Astrocyte of the hippocampus (primary cell): ENCODE measurements at regions not wholly inside any gene's neighbourhood (a gene's known extent, or its start where the extent isn't known, plus 50 kb on each side); places are given as distances from the start of the nearest gene placed in this dataset.

ENCODE experiments used
- DNase-seq: peaks from one replicate; pipeline ENCODE4 v3.0.0; 2011; ENCODE audit warnings: low read depth, low spot score

DNA sequence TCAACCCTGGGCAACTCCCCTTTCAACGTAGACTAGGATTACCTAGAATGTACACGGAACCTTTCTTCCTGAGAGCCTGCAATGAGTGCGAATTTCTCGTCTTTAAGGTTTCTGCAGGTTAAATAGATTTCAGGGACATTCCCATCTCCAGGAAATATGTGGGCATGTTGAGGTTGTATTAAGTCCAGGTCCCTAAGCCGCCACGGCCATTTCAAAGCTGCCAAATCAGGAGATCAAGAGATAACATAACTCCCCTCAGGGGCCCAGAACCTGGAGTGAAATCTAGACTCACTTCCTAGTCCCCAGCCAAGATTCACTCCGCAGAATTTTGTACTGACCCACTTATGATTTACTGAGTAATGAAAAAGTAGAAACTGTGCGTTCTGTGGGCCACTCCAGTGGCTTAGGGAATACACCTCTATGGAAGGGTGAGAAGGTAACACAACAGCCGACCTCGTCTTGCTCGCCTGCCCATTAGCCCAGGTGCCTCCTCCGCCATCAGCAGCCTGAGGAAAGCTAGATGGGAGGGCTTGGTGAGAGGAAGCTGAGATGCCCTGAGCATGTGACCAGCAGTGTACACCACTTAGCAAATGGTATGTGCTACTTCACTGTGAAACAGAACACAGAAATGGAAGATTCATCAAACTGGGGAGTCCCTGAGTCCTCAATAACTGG lies 98.5 kb upstream of the SOX1 start:
- no peak for DNase-seq

- DNase-seq = no peak
Measured at GRCh38 chr13:111969551-111970135, 97.3 kb upstream of the SOX1 start.

DNA sequence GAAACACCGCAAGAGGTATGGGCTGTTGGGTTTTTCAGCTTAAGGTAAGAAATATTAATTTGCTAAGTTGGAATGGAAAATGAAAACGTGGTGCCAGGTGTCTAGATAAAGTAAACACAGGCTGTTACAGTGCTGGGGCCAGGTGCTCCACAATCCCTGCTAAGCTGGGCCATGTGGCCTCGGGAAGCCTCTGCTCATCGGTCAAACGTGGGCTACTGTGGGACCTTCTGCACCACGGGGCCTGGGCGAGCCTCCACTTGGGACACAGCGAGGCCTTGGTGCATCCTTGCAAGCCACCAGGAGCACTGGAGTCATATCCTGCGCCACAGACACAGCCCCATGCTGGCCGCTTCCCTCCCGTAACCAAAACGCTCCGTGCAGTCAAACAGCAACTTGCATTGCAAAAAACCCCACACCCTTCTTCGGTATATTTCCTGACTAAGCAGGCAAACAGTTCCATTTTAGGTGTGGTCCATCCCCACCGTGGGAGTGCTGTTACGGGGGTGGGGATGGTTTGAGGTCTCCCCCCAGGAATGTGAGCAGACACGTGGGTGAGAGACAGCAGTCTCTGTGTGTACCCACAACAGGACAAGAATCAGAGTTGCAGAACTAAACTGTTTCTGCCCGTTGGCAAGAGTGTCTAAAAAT lies 96.3 kb upstream of the SOX1 start:
- no peak for DNase-seq

DNA sequence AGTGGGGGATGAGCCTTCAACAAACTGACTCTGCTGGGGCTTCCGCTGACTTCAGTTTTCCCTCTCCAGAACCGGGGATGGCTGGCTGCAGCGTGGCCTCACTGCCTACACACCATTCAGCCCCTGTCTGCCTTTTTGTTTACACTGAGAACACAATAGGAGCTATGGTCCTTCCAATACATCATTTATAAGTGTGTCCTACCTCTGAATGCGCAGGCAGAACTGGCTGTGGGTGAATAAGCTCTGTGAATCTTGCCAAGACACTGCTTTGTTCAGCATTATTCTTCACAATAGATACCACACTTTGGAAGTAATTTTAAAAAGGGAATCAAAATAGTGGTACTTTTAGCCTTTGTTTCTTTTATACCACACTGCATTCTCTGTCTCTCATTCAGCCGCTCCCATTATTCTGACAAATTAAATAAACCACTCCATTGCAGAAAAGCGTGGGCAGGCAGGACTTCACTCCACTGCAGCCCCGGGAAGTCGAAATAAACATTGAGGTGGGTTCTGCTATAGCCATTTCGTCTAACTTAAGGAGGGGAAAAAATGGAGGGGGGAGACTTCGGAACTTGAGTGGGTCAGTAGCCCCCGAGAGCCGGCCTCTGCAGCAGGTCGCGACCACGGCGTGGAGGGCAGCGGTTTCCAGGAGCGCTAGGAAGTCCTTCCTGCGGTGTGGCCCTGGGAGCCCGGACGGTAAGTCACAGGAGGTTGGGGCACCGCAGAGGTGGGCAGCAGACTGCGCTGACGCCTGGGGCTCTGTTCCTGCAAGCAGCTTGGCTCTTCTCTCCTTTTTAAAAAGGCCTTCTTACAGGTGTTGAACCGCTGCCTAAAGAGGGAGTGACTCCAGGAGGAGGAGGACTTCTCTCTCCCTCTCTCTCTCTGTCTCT lies 94.8 kb upstream of the SOX1 start:
- no peak for DNase-seq

DNA sequence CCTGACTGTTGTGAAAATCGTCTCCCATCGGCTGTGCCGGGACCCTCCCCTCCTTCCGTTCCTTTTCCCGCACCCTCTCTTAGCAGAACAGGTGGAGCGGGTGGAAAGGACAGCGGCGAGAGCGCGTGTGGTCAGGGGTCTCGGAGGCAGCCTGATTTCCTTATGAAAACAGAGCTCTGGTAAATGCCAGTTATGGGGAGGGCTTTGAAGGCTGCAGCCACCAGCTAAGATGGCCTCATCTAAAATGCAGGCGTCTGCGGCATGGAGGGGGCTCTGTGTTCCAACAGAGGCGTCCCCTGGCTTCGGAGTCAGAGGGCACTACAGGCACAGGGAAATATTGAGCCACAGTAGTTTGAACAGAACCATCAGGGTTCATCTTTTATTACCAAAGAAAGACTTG lies 93.8 kb upstream of the SOX1 start:
- DNase-seq = no peak

GRCh38 chr13:111973605-111974340 lies 93.2 kb upstream of the SOX1 start:
- no peak for DNase-seq

DNA sequence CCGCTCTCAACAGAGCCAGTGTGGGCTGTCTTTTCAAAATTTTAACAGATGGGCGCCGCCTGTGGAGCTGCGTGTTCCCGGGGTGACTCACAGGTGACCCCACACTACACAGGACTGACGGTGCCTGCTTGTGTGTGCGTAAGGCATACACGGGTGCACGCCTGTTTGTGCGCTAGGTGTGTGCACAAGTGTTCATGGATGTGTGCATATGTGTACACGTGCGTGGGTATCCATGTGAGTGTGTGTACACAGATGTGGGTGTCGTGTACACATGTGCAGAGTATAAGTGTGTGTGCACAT lies 92.7 kb upstream of the SOX1 start:
- no peak for DNase-seq

DNA sequence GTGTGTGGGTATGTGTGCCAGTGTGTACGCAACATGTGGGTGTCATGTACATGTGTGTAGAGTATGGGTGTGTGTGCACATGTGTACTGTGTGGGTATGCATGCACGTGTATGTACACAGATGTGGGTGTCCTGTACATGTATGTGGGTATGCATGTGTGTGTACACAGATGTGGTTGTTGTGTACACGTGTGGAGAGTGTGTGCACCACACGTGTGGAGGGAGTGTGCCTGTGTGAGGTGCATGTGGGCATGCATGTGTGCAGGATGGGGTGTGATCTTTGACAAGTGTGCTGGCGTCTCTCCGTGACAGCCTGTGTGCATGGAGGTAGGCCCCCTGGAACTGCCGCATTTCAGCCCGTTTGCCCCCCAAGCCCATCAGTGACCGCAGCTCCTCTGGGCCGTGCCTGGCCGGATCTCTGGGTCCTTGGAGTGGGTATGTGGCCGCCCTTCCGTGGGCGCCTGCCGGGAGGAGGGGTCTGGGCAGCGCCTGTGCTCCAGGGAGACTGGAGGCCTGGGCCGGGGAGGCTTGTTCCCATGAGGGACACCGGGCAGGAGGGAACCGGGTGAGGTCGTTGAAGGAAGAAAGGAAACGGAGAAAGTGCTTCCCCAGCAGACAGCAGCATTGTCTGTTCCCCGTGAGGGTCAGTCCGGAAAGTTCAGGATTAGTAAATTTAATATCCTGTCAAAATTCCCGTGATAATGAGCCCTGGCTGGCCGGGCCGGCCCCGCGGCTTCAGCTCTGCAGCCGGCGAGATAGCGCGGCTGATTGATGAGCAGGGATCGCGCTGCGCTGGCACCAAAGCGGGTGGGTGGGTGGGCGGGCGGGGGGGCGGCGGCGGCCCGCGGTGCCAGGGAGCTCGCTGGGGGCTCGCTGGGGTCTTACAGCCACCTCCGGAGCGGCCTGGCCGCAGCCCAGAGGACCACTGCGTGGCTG lies 91.1 kb upstream of the SOX1 start:
- no peak for DNase-seq

- DNase-seq = no peak
Measured at GRCh38 chr13:111976474-111977178, 90.3 kb upstream of the SOX1 start.

DNA sequence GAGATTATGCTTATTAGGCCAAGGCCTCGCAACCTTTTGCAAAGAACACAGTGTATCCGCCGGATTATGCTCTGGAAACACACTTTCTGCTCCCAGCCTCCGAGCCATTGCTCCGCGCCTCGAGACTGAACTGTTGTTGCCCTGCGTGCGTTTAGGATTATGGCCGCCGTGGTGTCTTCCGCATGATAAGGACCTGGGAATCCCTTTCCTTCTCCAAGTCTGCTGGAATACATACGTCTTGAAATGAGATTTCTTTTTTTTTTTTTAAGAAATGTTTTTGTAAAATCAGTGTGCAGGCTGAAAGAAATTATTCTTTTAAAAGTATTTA lies 89.8 kb upstream of the SOX1 start:
- no peak for DNase-seq

DNA sequence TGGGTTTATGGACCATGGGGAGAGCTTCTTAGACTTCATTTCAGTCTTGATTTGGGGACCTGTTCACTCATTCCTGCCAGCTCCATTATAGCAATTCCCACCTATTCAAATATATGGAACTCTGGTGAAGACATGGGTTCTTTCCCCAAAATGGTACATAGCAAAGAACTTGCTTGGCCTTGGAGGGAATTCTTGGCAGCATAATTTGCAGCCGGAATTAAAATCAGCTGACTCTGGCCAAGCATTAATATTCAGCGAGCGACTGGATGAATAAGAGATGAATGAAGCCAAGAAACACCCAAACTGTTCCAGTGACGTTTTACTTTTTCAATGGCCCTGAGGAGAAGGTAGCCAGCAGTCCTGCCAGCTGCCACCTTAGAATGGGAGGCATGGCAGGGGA lies 88.4 kb upstream of the SOX1 start:
- DNase-seq = no peak

GRCh38 chr13:111980146-111980929 lies 86.6 kb upstream of the SOX1 start:
- DNase-seq = no peak

DNA sequence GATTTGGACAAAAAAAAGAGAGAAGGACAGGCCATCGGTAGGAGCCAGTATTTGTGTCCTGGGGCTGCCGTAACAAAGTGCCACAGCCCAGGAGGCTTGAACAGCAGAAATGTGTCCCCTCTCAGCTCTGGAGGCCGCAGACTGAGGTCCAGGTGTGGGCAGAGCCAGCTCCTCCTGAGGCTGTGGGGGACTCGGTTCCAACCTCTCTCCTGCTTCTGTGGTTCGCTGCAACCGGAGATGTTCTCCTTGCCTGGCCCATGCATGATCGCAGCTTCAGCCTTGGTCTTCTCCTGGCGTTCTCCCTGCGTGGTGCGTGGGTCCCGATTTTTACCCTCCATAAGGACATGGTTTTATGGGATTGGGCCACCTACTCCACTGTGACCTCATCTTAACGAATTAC lies 85.9 kb upstream of the SOX1 start:
- DNase-seq = no peak

- DNase-seq = no peak
Measured at GRCh38 chr13:111981446-111982165, 85.3 kb upstream of the SOX1 start.

DNA sequence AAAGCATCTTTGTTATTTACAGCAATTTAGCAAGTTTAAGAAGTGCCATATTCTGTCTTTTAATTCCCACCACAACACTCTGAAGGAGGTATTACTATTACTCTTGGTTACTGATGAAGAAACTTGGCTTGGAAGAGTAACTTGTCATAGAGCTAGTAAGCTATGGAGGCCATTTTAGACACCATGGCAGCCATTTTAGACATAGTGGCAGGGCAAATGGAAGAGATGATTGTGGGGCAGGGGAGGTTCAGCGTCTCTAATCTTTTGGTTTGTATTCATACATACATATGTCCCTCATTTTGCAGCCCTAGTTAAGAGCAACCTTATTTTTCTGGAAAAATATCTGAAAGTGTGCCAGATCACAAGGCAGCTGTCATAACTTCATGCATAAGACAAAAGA lies 82.6 kb upstream of the SOX1 start:
- DNase-seq = no peak

- DNase-seq = no peak
Measured at GRCh38 chr13:111990362-111990761, 76.6 kb upstream of the SOX1 start.

DNA sequence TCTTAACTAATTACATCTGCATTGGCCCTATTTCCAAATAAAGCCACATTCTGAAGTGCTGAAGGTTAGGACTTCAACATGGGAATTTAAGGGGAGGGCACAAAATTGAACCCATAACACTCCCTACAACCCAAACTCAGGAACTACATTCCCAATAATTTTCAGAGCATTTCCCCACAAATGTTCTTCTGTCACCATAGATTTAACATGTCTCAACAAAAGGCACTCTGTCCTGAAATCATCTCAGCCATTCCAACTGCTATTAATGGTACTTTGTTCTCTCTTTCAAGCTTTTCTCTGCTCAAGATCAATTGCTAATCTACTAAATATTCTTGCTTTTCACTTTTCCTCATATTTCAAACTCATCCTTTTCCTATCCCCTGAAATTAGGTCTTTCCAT lies 74.0 kb upstream of the SOX1 start:
- DNase-seq = no peak

DNA sequence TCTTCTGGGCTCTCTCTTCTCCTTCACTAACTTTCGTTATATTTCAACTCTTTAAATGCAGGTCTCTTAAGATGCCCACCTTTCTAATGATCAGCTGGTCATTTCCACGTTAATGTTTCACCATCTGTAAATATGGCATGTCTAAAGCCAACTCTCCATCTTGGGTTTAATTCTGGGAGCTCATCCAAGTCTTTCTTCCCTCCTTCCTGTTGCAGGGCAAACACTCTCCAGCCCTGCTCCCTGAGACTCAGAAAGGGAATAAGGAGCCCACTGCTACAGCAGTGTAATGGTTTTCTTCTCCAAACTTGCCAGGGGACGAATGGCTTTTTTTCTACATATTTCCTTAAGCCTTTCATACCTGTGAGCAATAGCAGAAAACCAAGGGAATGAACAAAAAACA lies 73.3 kb upstream of the SOX1 start:
- no peak for DNase-seq

- DNase-seq = no peak
Measured at GRCh38 chr13:111994578-111994977, 72.4 kb upstream of the SOX1 start.
